Aorta (tissue), 5 donors: ENCODE measurements at regions not wholly inside any gene's neighbourhood (a gene's known extent, or its start where the extent isn't known, plus 50 kb on each side); places are given as distances from the start of the nearest gene placed in this dataset.
"Not testable (repeated sequence)": the region's sequence is repeated elsewhere in the genome, so short reads cannot be mapped to it uniquely, and the experiment has no call there.

Source experiments
- ATAC-seq: fragments of 200-7000 bp; cut with Tn5 transposase; one replicate; pipeline ENCODE4 v1.9.1; 2022; ENCODE audit warnings: moderate library complexity; ENCODE audit not compliant: low FRiP score
- DNase-seq, 2 donors: peaks; one replicate each; pipeline ENCODE4 v3.0.0-alpha.2; 2020
- H3K27ac ChIP-seq, 2 donors: one replicate each; pipeline ENCODE4 v1.5.1; 2013; ENCODE audit warnings: low read length in 2 of 2, mild to moderate bottlenecking in 2 of 2, moderate library complexity in 2 of 2, control low read depth in 1 of 2, inconsistent platforms in 1 of 2, low read depth in 1 of 2
- H3K27me3 ChIP-seq, 2 donors: one replicate each; pipeline ENCODE4 v1.6.1; 2013; ENCODE audit warnings: control low read depth in 1 of 2, low read length in 1 of 2, mild to moderate bottlenecking in 1 of 2, moderate library complexity in 1 of 2; ENCODE audit not compliant: insufficient read depth in 2 of 2, control insufficient read depth in 1 of 2
- H3K36me3 ChIP-seq, 2 donors: one replicate each; pipeline ENCODE4 v1.6.1; 2013; ENCODE audit warnings: control low read depth in 1 of 2, low read length in 1 of 2, mild to moderate bottlenecking in 1 of 2; ENCODE audit not compliant: insufficient read depth in 2 of 2, control insufficient read depth in 1 of 2
- H3K4me1 ChIP-seq, 2 donors: one replicate each; pipeline ENCODE4 v1.6.1; 2013; ENCODE audit warnings: low read length in 2 of 2, control low read depth in 1 of 2, mild to moderate bottlenecking in 1 of 2, moderate library complexity in 1 of 2; ENCODE audit not compliant: insufficient read depth in 2 of 2, control insufficient read depth in 1 of 2
- H3K4me3 ChIP-seq, 2 donors: one replicate each; pipeline ENCODE4 v1.5.1; 2013; ENCODE audit warnings: low read length in 2 of 2, control low read depth in 1 of 2, mild to moderate bottlenecking in 1 of 2
- H3K9me3 ChIP-seq: one replicate; pipeline ENCODE4 v1.6.1; 2013; ENCODE audit warnings: mild to moderate bottlenecking, low read length; ENCODE audit not compliant: control insufficient read depth
- WGBS, 2 donors: extraction: QIAGEN DNeasy Blood & Tissue Kit; methylation state at CpG; one replicate each; pipeline ENCODE4 v1.1.7; 2013; 5-methylcytosine and 5-hydroxymethylcytosine counted together
- intact Hi-C, 2 donors: fragments of 100-400 bp; cut with DNase I; formaldehyde crosslinking; loops; one replicate each; pipeline versions ENCODE4 v1.14.2 to v1.15.0; 2022
- donor health status: healthy with polysubstance abuse.
- donor health status: Bipolar disorder and iron deficiency.
- donor health status: DM: no; HTN: no; CAD: no.
- donor health status: DM: no; HTN: no; CAD: no.
- donor health status: DM: yes; HTN: yes; CAD: no.

- H3K9me3 ChIP-seq = no peaks in the 10 kb centered on the region
- H3K27ac ChIP-seq = no peak overlapping the region
- ATAC-seq = no peak
- H3K4me1 ChIP-seq = no peaks in the 10 kb centered on the region
- no peak for DNase-seq
- H3K36me3 ChIP-seq = no peaks in the 10 kb centered on the region
- H3K27me3 ChIP-seq = no peaks in the 10 kb centered on the region
- no peak overlapping the region for H3K4me3 ChIP-seq
- 84 to 87% methylated on average over 3 of the region's 3 CpGs for WGBS, 2 donors
- intact Hi-C loops = no loop called here
These were observed 687.4 kb upstream of the HS3ST1 start for GRCh38 chr4:12116009-12116552.

GRCh38 chr4:12110627-12111026, 681.9 kb upstream of the HS3ST1 start:
- H3K27ac ChIP-seq = no peak overlapping the region
- no peaks in the 10 kb centered on the region for H3K27me3 ChIP-seq
- no peaks in the 10 kb centered on the region for H3K9me3 ChIP-seq
- no peaks in the 10 kb centered on the region for H3K36me3 ChIP-seq
- intact Hi-C loops = no loop called here
- ATAC-seq = no peak
- no peaks in the 10 kb centered on the region for H3K4me1 ChIP-seq
- 91 to 92% methylated on average over 3 of the region's 3 CpGs for WGBS, 2 donors
- DNase-seq = no peak
- no peak overlapping the region for H3K4me3 ChIP-seq

- DNase-seq, H3K4me3 ChIP-seq, ATAC-seq, H3K36me3 ChIP-seq, H3K27me3 ChIP-seq, H3K27ac ChIP-seq, intact Hi-C loops, H3K4me1 ChIP-seq, H3K9me3 ChIP-seq: not testable (repeated sequence)
- WGBS, 2 donors = 58 to 95% methylated on average over 4 of the region's 4 CpGs
These were observed 680.4 kb upstream of the HS3ST1 start for GRCh38 chr4:12109056-12109455.

GRCh38 chr4:12105519-12105918, 676.8 kb upstream of the HS3ST1 start:
- H3K4me1 ChIP-seq = no peaks in the 10 kb centered on the region
- no peaks in the 10 kb centered on the region for H3K9me3 ChIP-seq
- intact Hi-C loops = no loop called here
- DNase-seq = no peak
- no peak overlapping the region for H3K4me3 ChIP-seq
- WGBS, 2 donors = 93 to 97% methylated on average over 5 of the region's 5 CpGs
- ATAC-seq = no peak
- H3K27me3 ChIP-seq = no peaks in the 10 kb centered on the region
- H3K27ac ChIP-seq = no peak overlapping the region
- H3K36me3 ChIP-seq = no peaks in the 10 kb centered on the region

- DNase-seq, H3K27me3 ChIP-seq, ATAC-seq, intact Hi-C loops, H3K27ac ChIP-seq, H3K4me3 ChIP-seq, H3K9me3 ChIP-seq, H3K4me1 ChIP-seq, H3K36me3 ChIP-seq: not testable (repeated sequence)
- WGBS, 2 donors = 89 to 95% methylated on average over 21 of the region's 21 CpGs
These were observed 661.2 kb upstream of the HS3ST1 start for GRCh38 chr4:12089920-12090319.

- intact Hi-C loops = no loop called here
- ATAC-seq = no peak
- WGBS, 2 donors = 44 to 60% methylated on average over 5 of the region's 5 CpGs
These were observed 656.0 kb upstream of the HS3ST1 start for GRCh38 chr4:12084690-12085089.

GRCh38 chr4:12071316-12071715, 642.6 kb upstream of the HS3ST1 start:
- no peaks in the 10 kb centered on the region for H3K9me3 ChIP-seq
- no peak overlapping the region for H3K4me3 ChIP-seq
- no peaks in the 10 kb centered on the region for H3K4me1 ChIP-seq
- DNase-seq (no peak), ATAC-seq (no peak)
- H3K27ac ChIP-seq = no peak overlapping the region
- H3K27me3 ChIP-seq = no peaks in the 10 kb centered on the region
- no peaks in the 10 kb centered on the region for H3K36me3 ChIP-seq
- 89 to 95% methylated on average over 2 of the region's 2 CpGs for WGBS, 2 donors
- intact Hi-C loops = no loop called here

More at GRCh38 chr4:12084690-12085089, 656.0 kb upstream of the HS3ST1 start:
- H3K9me3 ChIP-seq = peaks cover 1% of the 10 kb centered on the region
- no peaks in the 10 kb centered on the region for H3K4me1 ChIP-seq
- no peak for DNase-seq
- no peaks in the 10 kb centered on the region for H3K36me3 ChIP-seq
- no peak overlapping the region for H3K4me3 ChIP-seq
- no peak overlapping the region for H3K27ac ChIP-seq
- no peaks in the 10 kb centered on the region for H3K27me3 ChIP-seq

GRCh38 chr4:12053966-12054365, 625.3 kb upstream of the HS3ST1 start:
- no peak for DNase-seq

GRCh38 chr4:12053556-12053955, 624.9 kb upstream of the HS3ST1 start:
- Histone ChIP-seq H3K4me3 (no peak overlapping the region), H3K4me1 (no peaks in the 10 kb centered on the region), H3K9me3 (no peaks in the 10 kb centered on the region), H3K36me3 (no peaks in the 10 kb centered on the region), H3K27me3 (no peaks in the 10 kb centered on the region), H3K27ac (no peak overlapping the region)
- intact Hi-C loops = no loop called here
- ATAC-seq (no peak), DNase-seq (no peak)

More at GRCh38 chr4:12053966-12054365, 625.3 kb upstream of the HS3ST1 start:
- no peaks in the 10 kb centered on the region for H3K9me3 ChIP-seq
- ATAC-seq = no peak
- intact Hi-C loops = no loop called here
- no peaks in the 10 kb centered on the region for H3K36me3 ChIP-seq
- no peak overlapping the region for H3K27ac ChIP-seq
- whole genome bisulfite sequencing, 2 donors = 74 to 76% methylated on average over 2 of the region's 2 CpGs
- no peaks in the 10 kb centered on the region for H3K4me1 ChIP-seq
- no peak overlapping the region for H3K4me3 ChIP-seq
- H3K27me3 ChIP-seq = no peaks in the 10 kb centered on the region
